ENCODE measurements at regions not wholly inside any gene's neighbourhood (a gene's known extent, or its start where the extent isn't known, plus 50 kb on each side); places are given as distances from the start of the nearest gene placed in this dataset.

GRCh38 chr7:149714081-149714909 lies 59.1 kb downstream of the ZNF467 start:
- no peaks in the 10 kb centered on the region for H3K79me2 ChIP-seq (ENCODE audit: control insufficient read depth, insufficient read depth, low read length)
- peak overlapping the region; percentile 88 for H3K4me2 ChIP-seq (replicated peaks; ENCODE audit: low read depth, low read length, poor library complexity, severe bottlenecking)
- H3K27ac ChIP-seq (ENCODE audit: low read length in 2 of 2), result no peak overlapping the region
- ChIA-PET CTCF (interaction anchor here (1.1 to 2.9 kb wide), 2 partner anchors 27 to 30 kb away, joined by 3 to 14 read pairs; no protein-coding TSS in a partner anchor), POLR2A (no interaction called here)
- intact Hi-C loops (cut with micrococcal nuclease), result loop anchor here (1.0 to 10.0 kb wide), 4 partner anchors 90 to 1345 kb away; partner anchors contain the start of genes SLC4A2, ZNF398 and ZNF746
- peaks cover 1 to 34% (median 10%) of the 10 kb centered on the region in 3 donors for H3K9me3 ChIP-seq (ENCODE audit: control extremely low read depth in 1 of 3, control insufficient read depth in 2 of 3, insufficient read depth in 1 of 3, low read length in 2 of 3)
- peaks cover 10 to 21% of the 10 kb centered on the region in 2 donors for H3K4me1 ChIP-seq (ENCODE audit: control insufficient read depth in 2 of 2, insufficient read depth in 2 of 2, low read length in 2 of 2)
- Mint-ChIP-seq H3K4me1 (peaks cover 22% of the 10 kb centered on the region), H3K27me3 (no peaks in the 10 kb centered on the region), H3K4me3 (peak overlapping the region; percentile 87), H3K27ac (peak overlapping the region; percentile 78), H3K9me3 (ENCODE audit: insufficient read depth) (peaks cover 6% of the 10 kb centered on the region)
- 6% methylated on average over 82 of the region's 88 CpGs for WGBS (ENCODE audit: insufficient coverage)
- no peaks in the 10 kb centered on the region for H3K27me3 ChIP-seq (replicated peaks in 1 of 4; ENCODE audit: control extremely low read depth in 1 of 4, control insufficient read depth in 3 of 4, insufficient read depth in 4 of 4, low read length in 3 of 4)
- H4K20me1 ChIP-seq (ENCODE audit: control insufficient read depth, insufficient read depth, low read length, poor library complexity, severe bottlenecking), result no peaks in the 10 kb centered on the region
- TF ChIP-seq EZH2 (IDR thresholded peaks at IDR 0.05; ENCODE audit: borderline replicate concordance, insufficient read depth, low read depth, low read length, poor library complexity, severe bottlenecking) (no peak), CTCF (IDR thresholded peaks at IDR 0.05) (no peak)
- peak overlapping the region; percentile 78 for H3K9ac ChIP-seq (ENCODE audit: low read length)
- peak overlapping the region; percentile 88 for H2AFZ ChIP-seq (ENCODE audit: insufficient read depth, low read depth, low read length, poor library complexity, severe bottlenecking)
- peak; percentile 93 for ATAC-seq (ENCODE audit: low read depth)
- H3K4me3 ChIP-seq (ENCODE audit: control extremely low read depth in 1 of 5, extremely low read depth in 1 of 5, insufficient read depth in 1 of 5, low read depth in 2 of 5, low read length in 4 of 5), result peak overlapping the region in 4 of 5 experiments; percentile 62 to 83 (median 68)
- peak; percentile 94 for DNase-seq
- H3K36me3 ChIP-seq (replicated peaks in 1 of 2; ENCODE audit: control extremely low read depth in 1 of 2, control insufficient read depth in 1 of 2, extremely low read depth in 1 of 2, insufficient read depth in 2 of 2, low read length in 1 of 2), result no peaks in the 10 kb centered on the region

- TF ChIP-seq CTCF (IDR thresholded peaks at IDR 0.05), result no peak
- TF ChIP-seq EZH2 (IDR thresholded peaks at IDR 0.05; ENCODE audit: borderline replicate concordance, insufficient read depth, low read depth, low read length, poor library complexity, severe bottlenecking), result no peak
- H3K9ac ChIP-seq (ENCODE audit: low read length), result peak overlapping the region; percentile 67
- peak overlapping the region; percentile 88 for H2AFZ ChIP-seq (ENCODE audit: insufficient read depth, low read depth, low read length, poor library complexity, severe bottlenecking)
- H3K4me3 ChIP-seq (ENCODE audit: control extremely low read depth in 1 of 5, extremely low read depth in 1 of 5, insufficient read depth in 1 of 5, low read depth in 2 of 5, low read length in 4 of 5), result peak overlapping the region in 4 of 5 experiments; percentile 62 to 83 (median 68)
- ChIA-PET POLR2A (no interaction called here), CTCF (interaction anchor here (2.9 kb wide), 1 partner anchor 28 kb away, joined by 14 read pairs; no protein-coding TSS in a partner anchor)
- H4K20me1 ChIP-seq (ENCODE audit: control insufficient read depth, insufficient read depth, low read length, poor library complexity, severe bottlenecking), result no peaks in the 10 kb centered on the region
- H3K27ac ChIP-seq (ENCODE audit: low read length in 2 of 2), result no peak overlapping the region
- Mint-ChIP-seq H3K9me3 (ENCODE audit: insufficient read depth) (peaks cover 6% of the 10 kb centered on the region), H3K27ac (no peak overlapping the region), H3K27me3 (no peaks in the 10 kb centered on the region), H3K4me3 (peak overlapping the region; percentile 87), H3K4me1 (peaks cover 22% of the 10 kb centered on the region)
- H3K4me1 ChIP-seq (ENCODE audit: control insufficient read depth in 2 of 2, insufficient read depth in 2 of 2, low read length in 2 of 2), result peaks cover 10 to 21% of the 10 kb centered on the region in 2 donors
- ATAC-seq (ENCODE audit: low read depth) (no peak), DNase-seq (no peak)
- peak overlapping the region; percentile 88 for H3K4me2 ChIP-seq (replicated peaks; ENCODE audit: low read depth, low read length, poor library complexity, severe bottlenecking)
- WGBS (ENCODE audit: insufficient coverage), result 84% methylated on average over 26 of the region's 26 CpGs
- peaks cover 1 to 38% (median 10%) of the 10 kb centered on the region in 3 donors for H3K9me3 ChIP-seq (ENCODE audit: control extremely low read depth in 1 of 3, control insufficient read depth in 2 of 3, insufficient read depth in 1 of 3, low read length in 2 of 3)
- H3K36me3 ChIP-seq (replicated peaks in 1 of 2; ENCODE audit: control extremely low read depth in 1 of 2, control insufficient read depth in 1 of 2, extremely low read depth in 1 of 2, insufficient read depth in 2 of 2, low read length in 1 of 2), result no peaks in the 10 kb centered on the region
- H3K79me2 ChIP-seq (ENCODE audit: control insufficient read depth, insufficient read depth, low read length), result no peaks in the 10 kb centered on the region
- H3K27me3 ChIP-seq (replicated peaks in 1 of 4; ENCODE audit: control extremely low read depth in 1 of 4, control insufficient read depth in 3 of 4, insufficient read depth in 4 of 4, low read length in 3 of 4), result no peaks in the 10 kb centered on the region
- intact Hi-C loops (cut with micrococcal nuclease), result loop anchor here (1.0 to 10.0 kb wide), 4 partner anchors 89 to 1345 kb away; partner anchors contain the start of genes SLC4A2, ZNF398 and ZNF746
Measured at GRCh38 chr7:149713731-149714068, 59.7 kb downstream of the ZNF467 start.
